Adrenal gland (tissue), 9 donors: ENCODE measurements at regions not wholly inside any gene's neighbourhood (a gene's known extent, or its start where the extent isn't known, plus 50 kb on each side); places are given as distances from the start of the nearest gene placed in this dataset.

Source experiments
- DNase-seq, 7 donors: peaks; one replicate each; pipeline ENCODE4 v3.0.0-alpha.2; 2019 to 2020
- H3K27ac ChIP-seq, 5 donors: fragments of 200-600 bp; sonication (generic) in 4 of 5; 1 replicate in 3 of 5; 2 replicates in 2 of 5; pipeline versions ENCODE4 v1.5.1 to v1.8.0; 2016 to 2020; ENCODE audit warnings: mild to moderate bottlenecking in 1 of 5
- H3K27me3 ChIP-seq: fragments of 200-600 bp; 2 replicates; pipeline ENCODE4 v1.8.0; 2021
- H3K36me3 ChIP-seq, 2 donors: fragments of 200-600 bp; replicated peaks in 1 of 2; 1 replicate in 1 of 2; 2 replicates in 1 of 2; pipeline versions ENCODE4 v1.5.1 to v1.8.0; 2018 to 2022
- H3K4me1 ChIP-seq, 2 donors: fragments of 200-600 bp; replicated peaks in 1 of 2; 1 replicate in 1 of 2; 2 replicates in 1 of 2; pipeline versions ENCODE4 v1.5.1 to v1.8.0; 2018 to 2021
- H3K4me3 ChIP-seq, 4 donors: fragments of 200-600 bp; sonication (generic) in 3 of 4; one replicate each; pipeline ENCODE4 v1.5.1; 2016 to 2018
- H3K9me3 ChIP-seq, 3 donors: fragments of 200-600 bp; sonication (generic) in 1 of 3; replicated peaks in 1 of 3; 1 replicate in 2 of 3; 2 replicates in 1 of 3; pipeline versions ENCODE4 v1.5.1 to v1.8.0; 2016 to 2021
- CTCF ChIP-seq, 6 experiments: fragments of 450-650 bp in 4 of 6; fragments of 200-600 bp in 2 of 6; sonication (generic) in 1 of 6; IDR thresholded peaks; 1 replicate in 5 of 6; 2 replicates in 1 of 6; pipeline versions ENCODE4 v1.5.1 to v1.8.0; 2016 to 2021; ENCODE audit warnings: antibody characterized with exemption in 6 of 6, mild to moderate bottlenecking in 2 of 6, moderate library complexity in 1 of 6
- POLR2A ChIP-seq, 2 donors: fragments of 450-650 bp; IDR thresholded peaks; one replicate each; pipeline ENCODE4 v1.6.1; 2017; ENCODE audit warnings: antibody characterized with exemption in 2 of 2, mild to moderate bottlenecking in 2 of 2, moderate library complexity in 1 of 2
- WGBS, 4 donors: extraction: QIAGEN DNeasy Blood & Tissue Kit in 2 of 4; methylation state at CpG; one replicate each; pipeline versions ENCODE4 v1.1.5 to v1.1.7; 2013 to 2017; 5-methylcytosine and 5-hydroxymethylcytosine counted together
- intact Hi-C, 2 donors: fragments of 100-400 bp; cut with DNase I; formaldehyde crosslinking; loops; one replicate each; pipeline versions ENCODE4 v1.14.1 to v1.15.0; 2022 to 2023
- donor health status: healthy with polysubstance abuse.
- donor health status: Bipolar disorder and iron deficiency.
- donor health status: DM: yes; HTN: yes; CAD: no.
- donor health status: DM: no; HTN: no; CAD: no.
- donor health status: DM: no; HTN: no; CAD: no.

DNA sequence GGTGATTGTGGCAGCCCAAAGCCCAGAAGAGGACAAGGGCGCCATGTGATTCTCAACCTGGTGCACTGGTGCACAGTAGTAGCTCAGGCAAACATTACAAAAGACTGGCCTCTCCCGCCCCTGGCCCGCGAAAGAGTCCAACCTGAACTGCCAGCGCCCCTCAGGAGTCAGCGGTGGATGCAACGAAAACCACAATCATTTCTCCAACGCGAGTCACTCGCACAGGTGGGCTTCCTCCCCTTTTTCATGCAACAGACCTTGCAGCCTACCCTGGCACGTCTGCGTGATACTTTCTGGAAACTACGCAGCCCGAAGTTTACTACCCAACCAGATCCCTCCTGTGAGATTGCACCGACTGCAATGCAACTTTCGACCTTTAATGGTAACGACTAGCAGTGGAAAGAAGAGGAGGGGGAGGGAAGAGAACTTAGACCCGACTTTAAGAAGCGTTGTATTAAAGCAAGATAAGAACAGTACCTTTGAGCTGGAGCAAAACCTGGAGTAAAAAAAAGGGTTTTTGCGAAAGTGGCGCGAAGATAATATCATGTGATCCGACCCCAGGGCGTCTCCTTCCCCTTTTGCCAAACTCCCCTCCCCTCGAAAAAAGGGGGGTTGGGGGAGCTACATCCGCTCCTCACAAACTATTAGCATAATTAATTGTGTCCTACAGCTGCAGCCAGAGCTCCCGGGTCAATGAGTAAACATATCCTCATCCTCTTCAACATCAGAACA is 63.3 kb upstream of the CCDC160 start:
- H3K27me3 ChIP-seq: peaks cover 24% of the 10 kb centered on the region
- intact Hi-C loops: no loop called here
- H3K9me3 ChIP-seq: no peaks in the 10 kb centered on the region
- H3K4me3 ChIP-seq: peak overlapping the region in 1 of 4 donors; percentile 44
- H3K27ac ChIP-seq: no peak overlapping the region
- H3K4me1 ChIP-seq: no peaks in the 10 kb centered on the region
- DNase-seq: no peak
- H3K36me3 ChIP-seq: no peaks in the 10 kb centered on the region
- TF ChIP-seq POLR2A (IDR thresholded peaks at IDR 0.05): no peak
- no peak for TF ChIP-seq CTCF (IDR thresholded peaks at IDR 0.05)
- 4 to 29% (median 19%) methylated on average over 17 to 27 of the region's 27 CpGs for WGBS, 4 donors

DNA sequence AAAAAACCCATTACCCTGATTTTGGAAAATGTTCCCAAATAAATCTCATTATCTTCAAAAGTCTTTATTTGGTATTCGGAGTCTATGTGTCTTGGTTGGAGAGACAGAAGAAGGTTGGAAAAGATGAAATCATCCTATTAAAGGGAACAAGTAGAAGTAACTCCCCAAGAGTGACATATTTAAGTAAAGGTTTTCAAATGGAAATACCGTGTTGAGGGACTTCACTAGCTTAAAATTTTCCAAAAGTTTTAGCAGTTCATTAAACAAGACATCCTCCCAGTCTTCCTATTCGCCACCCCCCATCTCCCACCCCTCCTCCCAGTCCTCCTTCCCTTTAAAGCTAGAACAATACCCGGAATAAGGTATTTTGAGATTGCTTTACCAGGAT is 62.7 kb upstream of the CCDC160 start:
- no peak for DNase-seq
- no peak for TF ChIP-seq POLR2A (IDR thresholded peaks at IDR 0.05)
- TF ChIP-seq CTCF (IDR thresholded peaks at IDR 0.05): no peak
- intact Hi-C loops: no loop called here
- no peak overlapping the region for H3K4me3 ChIP-seq
- H3K27ac ChIP-seq: no peak overlapping the region
- H3K27me3 ChIP-seq: peaks cover 19% of the 10 kb centered on the region
- H3K9me3 ChIP-seq: no peaks in the 10 kb centered on the region
- WGBS, 4 donors: 31 to 37% (median 33%) methylated on average over 4 of the region's 4 CpGs
- H3K4me1 ChIP-seq: no peaks in the 10 kb centered on the region
- H3K36me3 ChIP-seq: no peaks in the 10 kb centered on the region

DNA sequence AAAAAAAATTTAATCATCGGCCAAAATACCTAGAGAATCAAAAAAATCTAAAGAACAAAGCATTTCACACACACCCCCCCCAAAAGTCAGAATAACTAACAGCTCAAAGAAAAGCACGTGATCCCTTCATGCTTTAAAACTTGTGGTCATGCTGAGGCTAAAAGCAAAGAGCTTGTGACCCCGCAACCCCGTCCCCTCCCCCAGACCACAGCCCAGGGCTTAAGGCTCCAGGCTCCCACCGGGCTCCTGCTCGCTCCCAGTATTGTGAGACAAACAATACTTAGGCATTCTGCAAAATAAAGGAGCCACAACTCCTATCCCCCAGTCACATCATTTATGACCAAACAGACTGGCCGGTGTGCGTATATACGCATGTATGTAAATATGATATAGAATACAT is 62.1 kb upstream of the CCDC160 start:
- H3K4me3 ChIP-seq: no peak overlapping the region
- intact Hi-C loops: no loop called here
- H3K27me3 ChIP-seq: peaks cover 19% of the 10 kb centered on the region
- no peaks in the 10 kb centered on the region for H3K36me3 ChIP-seq
- H3K9me3 ChIP-seq: no peaks in the 10 kb centered on the region
- 62 to 70% (median 68%) methylated on average over 5 to 9 of the region's 9 CpGs for whole genome bisulfite sequencing, 4 donors
- no peak for TF ChIP-seq POLR2A (IDR thresholded peaks at IDR 0.05)
- TF ChIP-seq CTCF (IDR thresholded peaks at IDR 0.05): no peak
- H3K27ac ChIP-seq: no peak overlapping the region
- no peak for DNase-seq
- H3K4me1 ChIP-seq: no peaks in the 10 kb centered on the region

DNA sequence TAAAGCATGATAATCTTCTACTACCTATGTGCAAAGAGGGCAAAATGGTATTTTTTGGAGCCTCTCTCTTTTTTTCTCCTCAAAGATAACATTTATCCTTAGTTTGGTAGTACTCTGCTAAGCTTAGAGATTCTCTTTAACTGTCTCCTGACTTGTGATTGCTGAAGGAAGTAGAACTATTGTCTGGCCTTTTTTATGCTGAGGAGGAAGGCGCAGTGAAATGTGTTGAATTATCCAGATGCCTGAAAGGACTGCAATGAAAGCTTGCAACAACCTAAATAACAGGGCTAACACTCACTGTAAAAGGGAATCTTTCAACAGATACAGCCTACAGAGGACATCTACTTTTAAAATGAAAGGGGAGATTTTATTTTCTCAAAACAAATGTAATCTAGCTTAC is 59.5 kb upstream of the CCDC160 start:
- Histone ChIP-seq H3K27me3 (peaks cover 24% of the 10 kb centered on the region), H3K9me3 (no peaks in the 10 kb centered on the region), H3K36me3 (no peaks in the 10 kb centered on the region), H3K4me1 (no peaks in the 10 kb centered on the region), H3K4me3 (no peak overlapping the region), H3K27ac (no peak overlapping the region)
- 74 to 93% (median 83%) methylated on average over 1 of the region's 1 CpG for WGBS, 4 donors
- DNase-seq: no peak
- intact Hi-C loops: no loop called here
- TF ChIP-seq POLR2A (IDR thresholded peaks at IDR 0.05) (no peak), CTCF (IDR thresholded peaks at IDR 0.05) (no peak)
